Gastroesophageal sphincter (tissue), 3 donors: ENCODE measurements at regions not wholly inside any gene's neighbourhood (a gene's known extent, or its start where the extent isn't known, plus 50 kb on each side); places are given as distances from the start of the nearest gene placed in this dataset.
"Not testable (repeated sequence)": the region's sequence is repeated elsewhere in the genome, so short reads cannot be mapped to it uniquely, and the experiment has no call there.

Experiments used
- EP300 ChIP-seq: sonication (generic); formaldehyde crosslinking; IDR thresholded peaks from one replicate; pipeline ENCODE4 v1.6.1; 2017; ENCODE audit warnings: antibody characterized with exemption, mild to moderate bottlenecking
- POLR2A ChIP-seq, 2 donors: fragments of 450-650 bp; IDR thresholded peaks; one replicate each; pipeline ENCODE4 v1.6.1; 2017; ENCODE audit warnings: antibody characterized with exemption in 2 of 2, mild to moderate bottlenecking in 2 of 2, moderate library complexity in 1 of 2
- POLR2AphosphoS5 ChIP-seq: sonication (generic); formaldehyde crosslinking; IDR thresholded peaks from one replicate; pipeline ENCODE4 v1.6.1; 2017; ENCODE audit warnings: antibody characterized with exemption
- TF ChIP-seq, protein P1 (sequence below), 4 experiments: fragments of 200-600 bp in 2 of 4; fragments of 450-650 bp in 2 of 4; sonication (generic) in 1 of 4; IDR thresholded peaks; one replicate each; pipeline ENCODE4 v1.5.1; 2017 to 2019; ENCODE audit warnings: antibody characterized with exemption in 4 of 4, mild to moderate bottlenecking in 2 of 4, moderate library complexity in 2 of 4

DNA sequence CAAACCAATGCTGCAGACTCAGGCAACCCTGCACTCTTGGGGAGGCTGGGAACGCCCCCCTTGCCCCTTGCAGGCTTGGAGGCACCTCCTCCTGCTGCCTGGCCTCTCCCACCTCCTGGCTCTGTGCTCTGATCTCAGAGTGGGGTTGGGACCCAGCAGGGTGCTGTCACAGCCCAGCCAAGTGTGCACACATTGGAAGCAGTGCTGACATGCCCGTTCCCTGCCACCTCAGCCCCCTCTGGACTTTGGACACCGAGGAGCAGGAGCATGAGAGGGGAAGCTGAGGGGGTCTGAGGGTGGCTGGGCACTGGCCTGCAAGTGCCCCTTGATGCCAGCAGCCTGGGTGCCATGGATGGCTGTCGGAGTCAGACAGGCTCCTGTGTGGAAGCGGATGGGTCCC is 202.0 kb upstream of the ZNF337 start:
- TF ChIP-seq, protein P1, sequence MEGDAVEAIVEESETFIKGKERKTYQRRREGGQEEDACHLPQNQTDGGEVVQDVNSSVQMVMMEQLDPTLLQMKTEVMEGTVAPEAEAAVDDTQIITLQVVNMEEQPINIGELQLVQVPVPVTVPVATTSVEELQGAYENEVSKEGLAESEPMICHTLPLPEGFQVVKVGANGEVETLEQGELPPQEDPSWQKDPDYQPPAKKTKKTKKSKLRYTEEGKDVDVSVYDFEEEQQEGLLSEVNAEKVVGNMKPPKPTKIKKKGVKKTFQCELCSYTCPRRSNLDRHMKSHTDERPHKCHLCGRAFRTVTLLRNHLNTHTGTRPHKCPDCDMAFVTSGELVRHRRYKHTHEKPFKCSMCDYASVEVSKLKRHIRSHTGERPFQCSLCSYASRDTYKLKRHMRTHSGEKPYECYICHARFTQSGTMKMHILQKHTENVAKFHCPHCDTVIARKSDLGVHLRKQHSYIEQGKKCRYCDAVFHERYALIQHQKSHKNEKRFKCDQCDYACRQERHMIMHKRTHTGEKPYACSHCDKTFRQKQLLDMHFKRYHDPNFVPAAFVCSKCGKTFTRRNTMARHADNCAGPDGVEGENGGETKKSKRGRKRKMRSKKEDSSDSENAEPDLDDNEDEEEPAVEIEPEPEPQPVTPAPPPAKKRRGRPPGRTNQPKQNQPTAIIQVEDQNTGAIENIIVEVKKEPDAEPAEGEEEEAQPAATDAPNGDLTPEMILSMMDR (IDR thresholded peaks at IDR 0.05) = not testable (repeated sequence)
- not testable (repeated sequence) for TF ChIP-seq POLR2A (IDR thresholded peaks at IDR 0.05); EP300; POLR2AphosphoS5
